ENCODE measurements at regions not wholly inside any gene's neighbourhood (a gene's known extent, or its start where the extent isn't known, plus 50 kb on each side); places are given as distances from the start of the nearest gene placed in this dataset.
A peak's percentile ranks its signal among the peaks of the same experiment; 100 is the strongest.
"Not testable (repeated sequence)": the region's sequence is repeated elsewhere in the genome, so short reads cannot be mapped to it uniquely, and the experiment has no call there.

- Histone ChIP-seq H3K9me3 (ENCODE audit: severe bottlenecking) (no peaks in the 10 kb centered on the region), H3K36me3 (no peaks in the 10 kb centered on the region), H3K27me3 (ENCODE audit: insufficient read depth, low read depth, severe bottlenecking) (no peaks in the 10 kb centered on the region), H3K27ac (no peak overlapping the region), H3K4me3 (ENCODE audit: low read depth, low read length) (no peak overlapping the region)
- TF ChIP-seq CTCF (IDR thresholded peaks at IDR 0.05; ENCODE audit: low read depth, low read length) = no peak
- no peak for DNase-seq
Observed at GRCh38 chr3:74844428-74844827, 230.0 kb upstream of the CNTN3 start.

- Histone ChIP-seq H3K36me3 (no peaks in the 10 kb centered on the region), H3K27me3 (ENCODE audit: insufficient read depth, low read depth, severe bottlenecking) (no peaks in the 10 kb centered on the region), H3K27ac (no peak overlapping the region), H3K4me3 (ENCODE audit: low read depth, low read length) (no peak overlapping the region), H3K9me3 (ENCODE audit: severe bottlenecking) (no peaks in the 10 kb centered on the region)
- DNase-seq = no peak
- no peak for TF ChIP-seq CTCF (IDR thresholded peaks at IDR 0.05; ENCODE audit: low read depth, low read length)
Observed at GRCh38 chr3:74842649-74843048, 228.2 kb upstream of the CNTN3 start.

- Histone ChIP-seq H3K9me3 (ENCODE audit: severe bottlenecking) (no peaks in the 10 kb centered on the region), H3K4me3 (ENCODE audit: low read depth, low read length) (no peak overlapping the region), H3K36me3 (no peaks in the 10 kb centered on the region), H3K27ac (no peak overlapping the region), H3K27me3 (ENCODE audit: insufficient read depth, low read depth, severe bottlenecking) (no peaks in the 10 kb centered on the region)
- TF ChIP-seq CTCF (IDR thresholded peaks at IDR 0.05; ENCODE audit: low read depth, low read length) = no peak
- DNase-seq = no peak
Observed at GRCh38 chr3:74842141-74842540, 227.7 kb upstream of the CNTN3 start.

GRCh38 chr3:74839566-74839965, 225.1 kb upstream of the CNTN3 start:
- TF ChIP-seq CTCF (IDR thresholded peaks at IDR 0.05; ENCODE audit: low read depth, low read length) = no peak
- peak; percentile 62 for DNase-seq
- no peaks in the 10 kb centered on the region for H3K27me3 ChIP-seq (ENCODE audit: insufficient read depth, low read depth, severe bottlenecking)
- no peak overlapping the region for H3K4me3 ChIP-seq (ENCODE audit: low read depth, low read length)
- no peaks in the 10 kb centered on the region for H3K36me3 ChIP-seq
- H3K9me3 ChIP-seq (ENCODE audit: severe bottlenecking) = no peaks in the 10 kb centered on the region
- peak overlapping the region; percentile 19; the same call in 1 of the 2 replicates for H3K27ac ChIP-seq

GRCh38 chr3:74832925-74833324, 218.5 kb upstream of the CNTN3 start:
- Histone ChIP-seq H3K27ac (no peak overlapping the region), H3K36me3 (no peaks in the 10 kb centered on the region), H3K4me3 (ENCODE audit: low read depth, low read length) (no peak overlapping the region), H3K27me3 (ENCODE audit: insufficient read depth, low read depth, severe bottlenecking) (no peaks in the 10 kb centered on the region), H3K9me3 (ENCODE audit: severe bottlenecking) (no peaks in the 10 kb centered on the region)
- no peak for DNase-seq
- TF ChIP-seq CTCF (IDR thresholded peaks at IDR 0.05; ENCODE audit: low read depth, low read length) = no peak

GRCh38 chr3:74830845-74831244, 216.4 kb upstream of the CNTN3 start:
- H3K36me3 ChIP-seq; H3K4me3 ChIP-seq (ENCODE audit: low read depth, low read length); DNase-seq; H3K9me3 ChIP-seq (ENCODE audit: severe bottlenecking); H3K27ac ChIP-seq; H3K27me3 ChIP-seq (ENCODE audit: insufficient read depth, low read depth, severe bottlenecking): not testable (repeated sequence)

- not testable (repeated sequence) for H3K36me3 ChIP-seq; H3K9me3 ChIP-seq (ENCODE audit: severe bottlenecking); H3K4me3 ChIP-seq (ENCODE audit: low read depth, low read length); DNase-seq; H3K27ac ChIP-seq; H3K27me3 ChIP-seq (ENCODE audit: insufficient read depth, low read depth, severe bottlenecking)
Observed at GRCh38 chr3:74825404-74825803, 210.9 kb upstream of the CNTN3 start.
